HG03103 (cell line): ENCODE measurements at regions not wholly inside any gene's neighbourhood (a gene's known extent, or its start where the extent isn't known, plus 50 kb on each side); places are given as distances from the start of the nearest gene placed in this dataset.
"Not testable (repeated sequence)": the region's sequence is repeated elsewhere in the genome, so short reads cannot be mapped to it uniquely, and the experiment has no call there.

Experiments
- ATAC-seq: cut with Tn5 transposase; IDR thresholded peaks from one replicate; pipeline ENCODE4 v1.9.1; 2021; ENCODE audit warnings: low read depth; ENCODE audit not compliant: unreplicated experiment

- no peak for ATAC-seq
Observed at GRCh38 chr4:123200051-123200940, 196.3 kb upstream of the SPRY1 start.

- no peak for ATAC-seq
Observed at GRCh38 chr4:123204737-123205136, 191.9 kb upstream of the SPRY1 start.

GRCh38 chr4:123206016-123206415 lies 190.6 kb upstream of the SPRY1 start:
- ATAC-seq = no peak

DNA sequence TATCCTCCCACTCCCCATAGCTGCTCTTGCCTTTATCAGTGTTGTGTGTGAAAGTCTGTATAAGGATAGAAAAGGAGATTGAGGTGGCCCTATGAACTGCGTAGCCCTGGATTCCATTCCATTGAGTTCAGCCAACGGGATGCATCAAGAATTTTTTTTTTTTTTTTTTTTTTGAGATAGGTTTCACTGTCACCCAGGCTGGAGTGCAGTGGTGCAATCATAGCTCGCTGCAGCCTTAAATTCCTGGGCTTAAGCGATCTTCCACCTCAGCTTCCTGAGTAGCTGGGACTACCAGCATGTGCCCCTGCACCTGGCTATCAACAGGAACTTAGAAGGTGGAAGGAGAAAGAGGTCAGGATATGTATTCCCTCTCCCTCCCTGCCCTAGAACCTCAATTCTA lies 187.2 kb upstream of the SPRY1 start:
- no peak for ATAC-seq

GRCh38 chr4:123215536-123215935 lies 181.1 kb upstream of the SPRY1 start:
- no peak for ATAC-seq

- no peak for ATAC-seq
Observed at GRCh38 chr4:123216543-123216942, 180.1 kb upstream of the SPRY1 start.

- no peak for ATAC-seq
Observed at GRCh38 chr4:123216946-123217345, 179.6 kb upstream of the SPRY1 start.

DNA sequence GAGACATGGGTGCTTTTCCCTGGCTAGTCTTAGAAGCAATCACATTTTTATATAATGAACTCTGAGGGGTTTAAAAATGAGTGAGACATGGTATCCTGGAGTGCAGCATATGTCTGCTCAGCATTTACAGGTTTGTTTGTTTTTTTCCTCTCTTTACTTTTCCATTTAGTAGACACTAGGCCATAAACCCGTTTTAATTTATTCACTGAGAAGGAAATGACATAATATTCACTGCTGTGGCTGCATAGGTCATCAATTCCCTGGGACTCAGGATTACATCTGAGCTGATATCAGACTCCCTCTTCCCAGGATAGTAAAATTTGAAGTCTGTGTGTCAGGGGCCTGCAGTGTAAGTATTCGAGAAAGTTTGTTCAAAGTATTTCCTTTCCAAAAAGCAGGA lies 178.9 kb upstream of the SPRY1 start:
- ATAC-seq = no peak

DNA sequence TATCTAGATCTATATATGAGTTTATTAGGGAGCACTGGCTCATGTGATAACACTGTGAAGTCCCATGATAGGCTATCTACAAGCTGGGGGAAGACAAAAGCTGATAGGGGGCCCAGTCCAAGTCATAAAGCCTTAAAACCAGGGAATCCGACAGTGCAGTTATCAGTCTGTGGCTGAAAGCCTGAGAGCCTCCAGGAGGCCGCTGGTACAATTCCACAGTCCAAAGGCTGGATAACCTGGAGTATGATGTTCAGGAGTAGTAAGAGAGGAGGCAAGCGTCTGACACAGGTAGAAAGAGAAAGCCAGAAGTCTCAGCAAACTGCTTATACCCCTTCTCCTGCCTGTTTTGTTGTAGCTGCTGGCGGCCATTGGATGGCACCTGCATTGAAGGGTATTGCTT lies 177.6 kb upstream of the SPRY1 start:
- no peak for ATAC-seq

DNA sequence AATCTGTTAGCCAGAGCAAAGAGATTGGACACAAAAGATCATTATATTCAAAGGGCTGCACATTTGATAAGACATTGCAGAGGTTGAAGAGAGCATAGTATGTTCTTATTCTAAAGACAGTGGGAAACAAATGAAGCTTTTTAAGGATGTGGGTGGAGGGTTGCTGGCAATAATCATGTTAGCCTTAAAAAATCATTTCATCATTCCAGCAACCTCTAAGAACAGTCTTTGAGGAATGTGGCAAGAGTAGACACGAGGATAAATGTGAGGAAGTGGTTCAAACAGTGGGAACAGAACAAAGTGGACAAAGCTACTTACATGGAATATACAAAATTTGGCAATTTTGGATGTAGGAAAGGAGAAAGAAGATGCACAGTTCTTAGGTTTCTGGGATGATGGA lies 167.3 kb upstream of the SPRY1 start:
- no peak for ATAC-seq

DNA sequence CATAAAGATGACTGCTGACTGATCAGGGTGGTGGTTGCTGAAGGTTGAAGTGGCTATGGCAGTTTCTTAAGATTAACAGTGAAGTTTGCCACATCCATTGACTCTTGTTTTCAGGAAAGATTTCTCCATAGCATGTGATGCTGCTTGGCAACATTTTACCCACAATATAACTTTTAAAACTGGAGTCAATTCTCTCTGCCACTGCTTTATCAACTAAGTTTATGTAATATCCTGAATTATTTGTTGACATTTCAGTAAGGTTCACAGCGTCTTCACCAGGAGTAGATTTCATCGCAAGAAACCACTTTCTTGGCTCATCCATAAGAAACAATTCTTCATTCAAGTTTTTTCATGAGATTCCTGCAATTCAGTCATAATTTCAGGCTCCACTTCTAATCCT lies 166.5 kb upstream of the SPRY1 start:
- no peak for ATAC-seq

DNA sequence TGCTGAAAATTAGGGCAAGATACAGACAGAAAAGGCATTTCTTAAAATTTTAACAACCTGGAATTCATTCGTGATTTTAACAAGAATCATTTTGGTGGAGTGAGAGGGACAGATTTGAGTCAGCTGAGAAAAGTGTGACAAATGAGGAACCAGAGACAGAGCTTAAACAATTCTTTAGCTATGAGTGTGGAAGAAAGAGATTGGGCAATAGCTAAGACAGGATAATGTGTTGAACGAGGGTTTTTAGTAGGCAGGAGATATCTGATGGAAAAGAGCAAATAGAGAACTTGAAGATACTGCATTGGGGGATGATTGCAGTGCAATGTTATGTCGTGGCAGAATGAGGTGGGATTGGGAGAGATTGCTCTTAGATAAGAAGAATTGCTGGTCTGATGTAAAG lies 164.2 kb upstream of the SPRY1 start:
- no peak for ATAC-seq

GRCh38 chr4:123233136-123233768 lies 163.3 kb upstream of the SPRY1 start:
- no peak for ATAC-seq

DNA sequence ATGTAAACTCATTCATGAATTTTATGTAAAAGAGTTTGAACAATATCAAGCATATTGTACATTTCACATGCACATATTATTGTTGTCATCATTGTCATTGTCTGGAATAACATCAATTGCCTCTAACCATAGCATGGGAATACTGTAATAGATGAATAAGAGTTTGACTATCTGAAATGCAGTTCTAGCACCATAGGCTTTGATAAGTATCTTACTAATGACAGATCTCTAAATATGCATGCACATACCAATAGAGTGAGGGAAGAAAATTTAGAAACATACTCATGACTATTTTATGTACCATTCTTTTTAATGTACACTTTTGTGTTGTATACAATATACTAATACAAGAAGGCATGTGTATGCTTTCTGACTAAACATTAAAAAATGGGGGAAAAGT lies 161.6 kb upstream of the SPRY1 start:
- no peak for ATAC-seq

- no peak for ATAC-seq
Observed at GRCh38 chr4:123235431-123235830, 161.2 kb upstream of the SPRY1 start.

- no peak for ATAC-seq
Observed at GRCh38 chr4:123236606-123237005, 160.0 kb upstream of the SPRY1 start.

GRCh38 chr4:123240286-123240685 lies 156.3 kb upstream of the SPRY1 start:
- not testable (repeated sequence) for ATAC-seq

GRCh38 chr4:123243220-123243619 lies 153.4 kb upstream of the SPRY1 start:
- ATAC-seq = not testable (repeated sequence)

GRCh38 chr4:123244137-123244536 lies 152.5 kb upstream of the SPRY1 start:
- no peak for ATAC-seq

DNA sequence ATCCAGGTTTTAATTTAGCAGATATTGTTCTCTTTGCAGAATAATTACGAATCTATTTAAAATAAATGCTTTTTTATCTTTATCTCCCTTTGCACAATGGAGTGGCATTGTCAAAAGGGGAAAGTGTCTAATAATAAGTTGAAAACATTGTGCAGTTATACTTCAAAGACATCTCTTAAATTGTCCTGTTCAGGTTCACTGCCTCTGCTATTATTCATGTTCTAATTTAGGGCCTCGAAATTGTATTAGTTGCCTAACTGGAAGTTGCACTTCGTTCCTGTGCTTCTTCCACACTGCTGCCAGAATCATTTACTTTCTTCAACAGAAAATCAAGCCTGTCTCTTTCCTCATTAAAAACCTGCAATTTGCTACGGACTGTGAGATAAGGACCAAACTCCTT lies 150.5 kb upstream of the SPRY1 start:
- ATAC-seq = no peak

DNA sequence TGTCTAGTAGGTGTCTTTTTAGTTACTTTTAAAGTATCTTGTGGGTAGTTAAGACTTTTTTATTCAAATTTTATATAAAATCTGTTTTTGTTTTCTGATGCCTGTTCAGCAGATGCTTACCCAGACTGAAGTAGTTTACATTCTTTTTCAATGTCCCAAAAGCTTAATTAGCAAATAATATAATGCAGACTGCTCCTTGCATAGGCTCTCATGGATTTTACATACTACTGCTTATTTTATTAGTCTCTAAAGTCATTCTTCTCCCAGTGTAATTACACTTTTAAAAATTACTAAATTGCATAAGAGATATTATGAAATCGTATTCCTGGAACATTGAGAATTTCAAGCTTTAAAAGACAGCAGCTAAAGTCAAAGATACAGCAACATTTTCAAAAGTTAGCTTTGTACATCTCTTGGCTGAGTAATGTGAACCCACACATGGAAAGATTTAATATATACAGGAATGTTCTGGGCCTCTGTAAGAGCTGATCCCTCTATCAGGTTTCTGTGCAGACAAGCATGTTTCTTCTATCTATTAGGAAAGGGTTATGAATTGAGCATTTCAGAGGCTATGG lies 148.4 kb upstream of the SPRY1 start:
- no peak for ATAC-seq

DNA sequence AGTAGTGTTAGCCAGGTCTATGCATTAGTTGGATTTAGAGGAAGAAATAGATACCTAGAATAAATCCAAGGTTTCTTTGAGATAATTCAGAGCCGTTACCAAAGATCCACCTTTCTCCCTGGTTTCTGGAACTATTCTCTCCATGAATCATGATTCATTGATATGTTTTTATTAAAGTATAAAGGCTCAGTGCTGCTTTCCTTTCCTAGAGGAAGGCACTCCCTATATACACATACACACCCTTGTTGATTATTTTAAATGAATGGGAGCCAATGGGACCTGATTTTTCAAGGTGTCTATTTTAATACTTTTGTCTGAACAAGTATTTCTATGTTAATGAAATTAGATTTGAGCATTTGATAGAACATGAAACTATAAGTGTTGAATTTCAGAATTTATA lies 146.8 kb upstream of the SPRY1 start:
- ATAC-seq = no peak
